Erythroblast (primary cell): ENCODE measurements at regions not wholly inside any gene's neighbourhood (a gene's known extent, or its start where the extent isn't known, plus 50 kb on each side); places are given as distances from the start of the nearest gene placed in this dataset.

Source experiments
- GATA1 ChIP-seq: IDR thresholded peaks from 2 replicates; pipeline ENCODE4 v1.6.1; 2011; ENCODE audit warnings: low read depth, mild to moderate bottlenecking, control low read depth, low read length, moderate library complexity
- POLR2A ChIP-seq: IDR thresholded peaks from 2 replicates; pipeline ENCODE4 v1.6.1; 2011; ENCODE audit warnings: mild to moderate bottlenecking, low read length

GRCh38 chr9:613771-614347, 227.6 kb upstream of the DMRT1 start:
- TF ChIP-seq POLR2A (no peak), GATA1 (no peak)
